ENCODE measurements at regions not wholly inside any gene's neighbourhood (a gene's known extent, or its start where the extent isn't known, plus 50 kb on each side); places are given as distances from the start of the nearest gene placed in this dataset.

DNA sequence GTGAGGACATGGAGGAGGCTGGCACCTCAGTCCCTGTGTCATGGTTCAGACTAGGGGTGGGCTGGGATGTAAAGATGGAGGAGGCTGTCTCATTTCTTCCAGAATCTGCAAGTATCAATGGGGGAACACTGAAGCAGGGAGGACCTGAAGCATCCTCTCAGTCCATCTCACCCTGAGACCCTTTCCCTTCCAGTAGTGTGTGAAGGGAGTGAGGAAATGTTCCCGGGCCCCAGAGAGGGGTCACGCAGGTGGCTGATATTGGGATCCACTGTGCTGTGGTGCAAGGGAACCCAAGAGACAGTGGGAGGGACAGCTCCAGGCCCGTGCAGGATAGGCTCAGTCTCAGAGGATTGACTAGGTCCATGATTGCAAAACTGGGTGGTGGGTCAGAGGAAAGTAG, 72.2 kb upstream of the ADPGK start:
- TF ChIP-seq, protein P1, sequence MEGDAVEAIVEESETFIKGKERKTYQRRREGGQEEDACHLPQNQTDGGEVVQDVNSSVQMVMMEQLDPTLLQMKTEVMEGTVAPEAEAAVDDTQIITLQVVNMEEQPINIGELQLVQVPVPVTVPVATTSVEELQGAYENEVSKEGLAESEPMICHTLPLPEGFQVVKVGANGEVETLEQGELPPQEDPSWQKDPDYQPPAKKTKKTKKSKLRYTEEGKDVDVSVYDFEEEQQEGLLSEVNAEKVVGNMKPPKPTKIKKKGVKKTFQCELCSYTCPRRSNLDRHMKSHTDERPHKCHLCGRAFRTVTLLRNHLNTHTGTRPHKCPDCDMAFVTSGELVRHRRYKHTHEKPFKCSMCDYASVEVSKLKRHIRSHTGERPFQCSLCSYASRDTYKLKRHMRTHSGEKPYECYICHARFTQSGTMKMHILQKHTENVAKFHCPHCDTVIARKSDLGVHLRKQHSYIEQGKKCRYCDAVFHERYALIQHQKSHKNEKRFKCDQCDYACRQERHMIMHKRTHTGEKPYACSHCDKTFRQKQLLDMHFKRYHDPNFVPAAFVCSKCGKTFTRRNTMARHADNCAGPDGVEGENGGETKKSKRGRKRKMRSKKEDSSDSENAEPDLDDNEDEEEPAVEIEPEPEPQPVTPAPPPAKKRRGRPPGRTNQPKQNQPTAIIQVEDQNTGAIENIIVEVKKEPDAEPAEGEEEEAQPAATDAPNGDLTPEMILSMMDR (IDR thresholded peaks at IDR 0.05), result no peak
- ChIA-PET POLR2A (no interaction called here), CTCF (no interaction called here)
- Mint-ChIP-seq H3K4me1 (no peaks in the 10 kb centered on the region), H3K4me3 (no peak overlapping the region), H3K27me3 (peaks cover 17% of the 10 kb centered on the region), H3K9me3 (no peaks in the 10 kb centered on the region), H3K27ac (no peak overlapping the region), H3K36me3 (ENCODE audit: low read depth) (no peaks in the 10 kb centered on the region)
- DNase-seq (no peak), ATAC-seq (ENCODE audit: low read depth) (no peak)
- intact Hi-C loops (cut with micrococcal nuclease), result no loop called here

DNA sequence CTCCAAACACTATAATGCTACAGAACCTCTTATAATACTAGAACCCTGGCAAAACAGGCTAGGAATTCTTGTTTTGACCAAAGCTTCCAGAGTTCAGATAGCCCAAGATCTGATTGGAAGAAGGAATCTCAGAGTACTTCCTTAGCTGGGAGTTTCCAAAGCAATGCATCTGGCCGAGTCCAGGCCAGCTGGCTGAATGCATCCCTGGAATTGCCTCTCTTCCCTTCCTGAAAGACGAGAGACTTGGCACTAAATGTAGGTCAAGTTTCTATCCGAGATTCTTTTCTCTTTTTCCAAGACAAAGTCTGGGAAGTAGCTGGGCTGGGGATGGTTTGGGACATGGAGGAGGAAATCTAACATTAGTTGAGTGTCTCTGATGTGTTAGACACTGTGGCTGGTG, 68.7 kb upstream of the ADPGK start:
- TF ChIP-seq, protein P1 (IDR thresholded peaks at IDR 0.05), result no peak
- no peak for ATAC-seq (ENCODE audit: low read depth)
- CTCF ChIA-PET, result no interaction called here
- no peaks in the 10 kb centered on the region for H3K36me3 Mint-ChIP-seq (ENCODE audit: low read depth)
- intact Hi-C loops (cut with micrococcal nuclease), result no loop called here
- peaks cover 35% of the 10 kb centered on the region for H3K27me3 Mint-ChIP-seq
- H3K27ac Mint-ChIP-seq, result no peak overlapping the region
- H3K4me3 Mint-ChIP-seq, result no peak overlapping the region
- H3K4me1 Mint-ChIP-seq, result no peaks in the 10 kb centered on the region
- no peaks in the 10 kb centered on the region for H3K9me3 Mint-ChIP-seq
- DNase-seq, result no peak
- POLR2A ChIA-PET, result no interaction called here

DNA sequence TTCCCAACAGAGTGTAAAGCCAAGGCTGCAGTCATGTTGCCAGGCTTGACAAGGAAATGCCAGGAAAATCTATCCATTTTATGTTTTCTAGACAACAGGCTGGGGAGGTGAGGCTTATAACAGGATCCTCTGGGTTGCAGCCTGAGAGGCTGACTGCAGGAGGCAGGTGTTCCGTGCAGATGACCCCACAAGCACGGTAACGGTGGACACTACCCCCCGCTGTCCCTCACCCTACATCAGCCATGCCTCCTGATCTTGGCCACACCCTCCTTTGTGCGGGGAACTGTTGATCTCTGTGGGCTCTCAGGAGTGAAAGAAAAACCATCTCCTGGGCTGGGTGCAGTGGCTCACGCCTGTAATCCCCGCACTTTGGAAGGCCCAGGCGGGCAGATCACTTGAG, 68.0 kb upstream of the ADPGK start:
- H3K4me3 Mint-ChIP-seq, result no peak overlapping the region
- intact Hi-C loops (cut with micrococcal nuclease), result no loop called here
- H3K27me3 Mint-ChIP-seq, result peaks cover 36% of the 10 kb centered on the region

DNA sequence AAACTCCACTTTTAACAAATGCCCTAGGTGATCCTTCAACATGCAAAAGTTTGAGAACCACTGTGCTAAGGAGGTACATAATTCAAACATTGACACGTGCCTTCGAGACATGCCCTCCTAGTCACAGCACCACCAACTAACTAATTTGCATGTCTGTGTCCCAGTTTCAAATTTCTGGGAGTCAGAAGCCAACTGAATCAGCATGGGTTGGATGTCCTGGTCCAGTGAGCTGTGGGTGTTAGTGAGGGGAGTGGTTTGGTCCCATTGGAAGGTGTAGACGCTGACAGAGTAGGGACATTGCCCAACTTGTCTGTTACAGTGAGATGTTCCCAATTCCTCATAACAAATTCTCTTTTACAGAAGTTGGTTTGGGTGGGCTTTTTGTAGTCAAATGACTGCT, 67.3 kb upstream of the ADPGK start:
- intact Hi-C loops (cut with micrococcal nuclease), result no loop called here
- no peaks in the 10 kb centered on the region for H3K4me1 Mint-ChIP-seq
- ATAC-seq (ENCODE audit: low read depth) (no peak), DNase-seq (no peak)
- H3K4me3 Mint-ChIP-seq, result no peak overlapping the region
- H3K27me3 Mint-ChIP-seq, result peaks cover 42% of the 10 kb centered on the region
- no peaks in the 10 kb centered on the region for H3K9me3 Mint-ChIP-seq
- ChIA-PET POLR2A (no interaction called here), CTCF (no interaction called here)
- TF ChIP-seq, protein P1 (IDR thresholded peaks at IDR 0.05), result no peak
- H3K36me3 Mint-ChIP-seq (ENCODE audit: low read depth), result no peaks in the 10 kb centered on the region
- no peak overlapping the region for H3K27ac Mint-ChIP-seq

More for the DNA sequence above, 68.0 kb upstream of the ADPGK start:
- TF ChIP-seq, protein P1 (IDR thresholded peaks at IDR 0.05), result no peak
- DNase-seq (no peak), ATAC-seq (ENCODE audit: low read depth) (no peak)
- H3K4me1 Mint-ChIP-seq, result no peaks in the 10 kb centered on the region
- POLR2A ChIA-PET, result no interaction called here
- no peaks in the 10 kb centered on the region for H3K9me3 Mint-ChIP-seq
- H3K27ac Mint-ChIP-seq, result no peak overlapping the region
- CTCF ChIA-PET, result no interaction called here
- no peaks in the 10 kb centered on the region for H3K36me3 Mint-ChIP-seq (ENCODE audit: low read depth)

DNA sequence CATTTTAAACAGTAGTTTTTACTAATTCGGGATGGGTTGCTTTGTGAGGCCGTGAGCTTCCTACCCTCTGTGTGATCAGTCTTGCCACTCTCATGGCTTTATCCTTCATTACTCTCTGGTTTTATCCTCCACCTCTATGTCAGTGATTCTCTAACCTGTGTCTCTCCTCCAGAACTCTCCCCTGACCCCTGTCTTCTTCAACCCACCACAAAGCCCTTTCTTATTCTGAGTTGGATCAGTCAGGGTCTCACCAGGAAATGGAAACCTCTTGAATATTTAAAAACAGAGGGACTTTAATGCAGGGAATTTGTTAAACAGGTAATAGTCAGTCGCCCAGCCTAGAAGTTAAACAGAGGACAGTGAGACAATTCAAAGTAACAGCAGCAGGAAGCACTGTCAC, 64.2 kb upstream of the ADPGK start:
- Mint-ChIP-seq H3K36me3 (ENCODE audit: low read depth) (no peaks in the 10 kb centered on the region), H3K9me3 (peaks cover 4% of the 10 kb centered on the region), H3K27ac (no peak overlapping the region), H3K4me3 (no peak overlapping the region), H3K27me3 (peaks cover 36% of the 10 kb centered on the region), H3K4me1 (no peaks in the 10 kb centered on the region)
- no peak for ATAC-seq (ENCODE audit: low read depth)
- CTCF ChIA-PET, result no interaction called here
- TF ChIP-seq, protein P1 (IDR thresholded peaks at IDR 0.05), result no peak
- intact Hi-C loops (cut with micrococcal nuclease), result no loop called here
- POLR2A ChIA-PET, result no interaction called here
- DNase-seq, result no peak
